GM21528 (cell line): ENCODE measurements at regions not wholly inside any gene's neighbourhood (a gene's known extent, or its start where the extent isn't known, plus 50 kb on each side); places are given as distances from the start of the nearest gene placed in this dataset.
"Not testable (repeated sequence)": the region's sequence is repeated elsewhere in the genome, so short reads cannot be mapped to it uniquely, and the experiment has no call there.

Experiments used
- ATAC-seq: cut with Tn5 transposase; IDR thresholded peaks from one replicate; pipeline ENCODE4 v1.9.1; 2021; ENCODE audit warnings: mild to moderate bottlenecking, moderate library complexity; ENCODE audit not compliant: unreplicated experiment, low FRiP score

GRCh38 chr2:9707611-9708160 lies 76.9 kb upstream of the YWHAQ start:
- ATAC-seq = no peak

GRCh38 chr2:9708683-9709538 lies 78.1 kb upstream of the YWHAQ start:
- no peak for ATAC-seq

GRCh38 chr2:9709539-9710285 lies 78.9 kb upstream of the YWHAQ start:
- ATAC-seq = no peak

- no peak for ATAC-seq
Observed at GRCh38 chr2:9710311-9710710, 79.5 kb upstream of the YWHAQ start.

GRCh38 chr2:9712263-9712662 lies 81.5 kb upstream of the YWHAQ start:
- no peak for ATAC-seq

- no peak for ATAC-seq
Observed at GRCh38 chr2:9714630-9715214, 83.9 kb upstream of the YWHAQ start.

- ATAC-seq = no peak
Observed at GRCh38 chr2:9715238-9715637, 84.4 kb upstream of the YWHAQ start.

GRCh38 chr2:9717886-9718451 lies 87.2 kb upstream of the YWHAQ start:
- no peak for ATAC-seq

- ATAC-seq = no peak
Observed at GRCh38 chr2:9720352-9721093, 89.7 kb upstream of the YWHAQ start.

- no peak for ATAC-seq
Observed at GRCh38 chr2:9721344-9721743, 90.5 kb upstream of the YWHAQ start.

- ATAC-seq = no peak
Observed at GRCh38 chr2:9722451-9722850, 91.7 kb upstream of the YWHAQ start.

GRCh38 chr2:9724565-9724964 lies 93.8 kb upstream of the YWHAQ start:
- no peak for ATAC-seq

GRCh38 chr2:9725106-9725505 lies 94.3 kb upstream of the YWHAQ start:
- ATAC-seq = no peak

- not testable (repeated sequence) for ATAC-seq
Observed at GRCh38 chr2:9726016-9726415, 95.2 kb upstream of the YWHAQ start.

- ATAC-seq = not testable (repeated sequence)
Observed at GRCh38 chr2:9730523-9730922, 99.7 kb upstream of the YWHAQ start.

- ATAC-seq = no peak
Observed at GRCh38 chr2:9732824-9733223, 102.0 kb upstream of the YWHAQ start.

GRCh38 chr2:9734308-9734707 lies 103.5 kb upstream of the YWHAQ start:
- no peak for ATAC-seq

- no peak for ATAC-seq
Observed at GRCh38 chr2:9735335-9735734, 104.5 kb upstream of the YWHAQ start.

- ATAC-seq = no peak
Observed at GRCh38 chr2:9736021-9736420, 105.2 kb upstream of the YWHAQ start.
